A673 (cell line): ENCODE measurements at regions not wholly inside any gene's neighbourhood (a gene's known extent, or its start where the extent isn't known, plus 50 kb on each side); places are given as distances from the start of the nearest gene placed in this dataset.

Source experiments
- BruUV-seq: library from RNA; stranded (reverse); fragments of 400-500 nt; replicated peaks from 2 replicates; lab custom pipeline; 2021; lab: Mats Ljungman, UMichigan
- CTCF ChIA-PET: fragments of 300-600 bp; sonication (Branson Sonifier 250); formaldehyde crosslinking; loops from one replicate; lab custom pipeline; 2022; ENCODE audit warnings: antibody characterized with exemption; lab: Charles Lee
- POLR2A ChIA-PET: fragments of 300-600 bp; sonication (Branson Sonifier 250); formaldehyde crosslinking; loops from one replicate; lab custom pipeline; 2022; ENCODE audit warnings: antibody characterized with exemption; ENCODE audit not compliant: low non-redundant PET; lab: Charles Lee
- DNase-seq: peaks from one replicate; pipeline ENCODE4 v3.0.0-alpha.2; 2015; ENCODE audit warnings: low spot score
- H3K27ac ChIP-seq: fragments of 200-600 bp; sonication (generic); 2 replicates; pipeline ENCODE4 v1.5.1; 2016; ENCODE audit warnings: mixed run types, low read depth, mild to moderate bottlenecking, mixed read lengths, antibody characterized with exemption, low read length; ENCODE audit not compliant: poor library complexity, severe bottlenecking
- H3K27me3 ChIP-seq: fragments of 200-600 bp; sonication (generic); replicated peaks from 2 replicates; pipeline ENCODE4 v1.6.1; 2017; ENCODE audit warnings: mixed run types, low read depth, mild to moderate bottlenecking, mixed read lengths, antibody characterized with exemption, low read length; ENCODE audit not compliant: insufficient read depth, poor library complexity
- H3K36me3 ChIP-seq: fragments of 200-600 bp; sonication (generic); 2 replicates; pipeline ENCODE4 v1.6.1; 2016; ENCODE audit warnings: mixed run types, mild to moderate bottlenecking, mixed read lengths, antibody characterized with exemption, low read length; ENCODE audit not compliant: insufficient read depth, poor library complexity, severe bottlenecking
- H3K4me1 ChIP-seq: fragments of 200-600 bp; sonication (generic); 2 replicates; pipeline ENCODE4 v1.6.1; 2017; ENCODE audit warnings: mixed run types, mild to moderate bottlenecking, mixed read lengths, antibody characterized with exemption, low read length; ENCODE audit not compliant: insufficient read depth, poor library complexity, severe bottlenecking
- H3K4me3 ChIP-seq: fragments of 200-600 bp; sonication (generic); 2 replicates; pipeline ENCODE4 v1.5.1; 2016; ENCODE audit warnings: low read depth, mixed run types, mild to moderate bottlenecking, mixed read lengths, low read length; ENCODE audit not compliant: poor library complexity, severe bottlenecking
- H3K9me3 ChIP-seq: fragments of 200-600 bp; sonication (generic); 2 replicates; pipeline ENCODE4 v1.6.1; 2016; ENCODE audit warnings: mixed run types, low read depth, mild to moderate bottlenecking, mixed read lengths, antibody characterized with exemption, low read length; ENCODE audit not compliant: poor library complexity, severe bottlenecking
- EZH2 ChIP-seq: fragments of 200-600 bp; sonication (generic); IDR thresholded peaks from 2 replicates; pipeline ENCODE4 v1.6.1; 2017; ENCODE audit warnings: borderline replicate concordance, low read depth, mild to moderate bottlenecking, mixed read lengths, antibody characterized with exemption, low read length; ENCODE audit not compliant: poor library complexity, severe bottlenecking
- intact Hi-C: fragments of 100-400 bp; cut with micrococcal nuclease; formaldehyde crosslinking; loops from one replicate; pipeline ENCODE4 v1.10.0; 2022; ENCODE audit not compliant: unreplicated experiment
- TF ChIP-seq, protein P1 (sequence below): fragments of 300-800, 200-600 bp; sonication (generic); conservative IDR thresholded peaks from 2 replicates; pipeline ENCODE4 v1.5.1; 2017; ENCODE audit warnings: low read depth, mild to moderate bottlenecking, antibody characterized with exemption, low read length, moderate library complexity, mixed read lengths

- POLR2A ChIA-PET, result interaction anchor here (0.7 kb wide), 1 partner anchor 799 kb away, joined by 22 read pairs; no protein-coding TSS in a partner anchor
- Histone ChIP-seq H3K36me3 (no peaks in the 10 kb centered on the region), H3K4me1 (no peaks in the 10 kb centered on the region), H3K4me3 (no peak overlapping the region), H3K27me3 (no peaks in the 10 kb centered on the region), H3K27ac (no peak overlapping the region), H3K9me3 (no peaks in the 10 kb centered on the region)
- intact Hi-C loops, result no loop called here
- CTCF ChIA-PET, result no interaction called here
- DNase-seq, result no peak
- BruUV-seq, result no TSS peak
- TF ChIP-seq, protein P1, sequence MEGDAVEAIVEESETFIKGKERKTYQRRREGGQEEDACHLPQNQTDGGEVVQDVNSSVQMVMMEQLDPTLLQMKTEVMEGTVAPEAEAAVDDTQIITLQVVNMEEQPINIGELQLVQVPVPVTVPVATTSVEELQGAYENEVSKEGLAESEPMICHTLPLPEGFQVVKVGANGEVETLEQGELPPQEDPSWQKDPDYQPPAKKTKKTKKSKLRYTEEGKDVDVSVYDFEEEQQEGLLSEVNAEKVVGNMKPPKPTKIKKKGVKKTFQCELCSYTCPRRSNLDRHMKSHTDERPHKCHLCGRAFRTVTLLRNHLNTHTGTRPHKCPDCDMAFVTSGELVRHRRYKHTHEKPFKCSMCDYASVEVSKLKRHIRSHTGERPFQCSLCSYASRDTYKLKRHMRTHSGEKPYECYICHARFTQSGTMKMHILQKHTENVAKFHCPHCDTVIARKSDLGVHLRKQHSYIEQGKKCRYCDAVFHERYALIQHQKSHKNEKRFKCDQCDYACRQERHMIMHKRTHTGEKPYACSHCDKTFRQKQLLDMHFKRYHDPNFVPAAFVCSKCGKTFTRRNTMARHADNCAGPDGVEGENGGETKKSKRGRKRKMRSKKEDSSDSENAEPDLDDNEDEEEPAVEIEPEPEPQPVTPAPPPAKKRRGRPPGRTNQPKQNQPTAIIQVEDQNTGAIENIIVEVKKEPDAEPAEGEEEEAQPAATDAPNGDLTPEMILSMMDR, result no peak
- no peak for TF ChIP-seq EZH2
Measured at GRCh38 chr12:88921434-88921833, 341.2 kb upstream of the KITLG start.

GRCh38 chr12:88918161-88918560 is 337.9 kb upstream of the KITLG start:
- Histone ChIP-seq H3K4me3 (no peak overlapping the region), H3K9me3 (peaks cover 4% of the 10 kb centered on the region), H3K4me1 (no peaks in the 10 kb centered on the region), H3K36me3 (no peaks in the 10 kb centered on the region), H3K27me3 (no peaks in the 10 kb centered on the region), H3K27ac (no peak overlapping the region)
- CTCF ChIA-PET, result no interaction called here
- POLR2A ChIA-PET, result no interaction called here
- no TSS peak for BruUV-seq
- TF ChIP-seq EZH2, result no peak
- TF ChIP-seq, protein P1, result no peak
- DNase-seq, result no peak
- intact Hi-C loops, result no loop called here

GRCh38 chr12:88914967-88915366 is 334.7 kb upstream of the KITLG start:
- H3K9me3 ChIP-seq, result peaks cover 8% of the 10 kb centered on the region
- intact Hi-C loops, result no loop called here
- TF ChIP-seq, protein P1, result no peak
- no peak for TF ChIP-seq EZH2
- no peaks in the 10 kb centered on the region for H3K4me1 ChIP-seq
- no peaks in the 10 kb centered on the region for H3K36me3 ChIP-seq
- POLR2A ChIA-PET, result no interaction called here
- DNase-seq, result no peak
- H3K27me3 ChIP-seq, result no peaks in the 10 kb centered on the region
- CTCF ChIA-PET, result no interaction called here
- BruUV-seq, result no TSS peak
- no peak overlapping the region for H3K4me3 ChIP-seq
- no peak overlapping the region for H3K27ac ChIP-seq
